Tibial nerve (tissue), 4 donors: ENCODE measurements at regions not wholly inside any gene's neighbourhood (a gene's known extent, or its start where the extent isn't known, plus 50 kb on each side); places are given as distances from the start of the nearest gene placed in this dataset.

Experiments
- DNase-seq, 2 donors: peaks; one replicate each; pipeline ENCODE4 v3.0.0-alpha.2; 2019; ENCODE audit warnings: low spot score in 2 of 2
- H3K27ac ChIP-seq, 4 donors: fragments of 200-600 bp; sonication (generic) in 3 of 4; one replicate each; pipeline ENCODE4 v1.5.1; 2017 to 2019; ENCODE audit warnings: mild to moderate bottlenecking in 1 of 4
- H3K27me3 ChIP-seq, 2 donors: fragments of 200-600 bp; sonication (generic) in 1 of 2; one replicate each; pipeline versions ENCODE4 v1.5.1 to v1.6.0; 2017 to 2019
- H3K36me3 ChIP-seq, 3 donors: fragments of 200-600 bp; sonication (generic); one replicate each; pipeline ENCODE4 v1.5.1; 2018 to 2019
- H3K4me1 ChIP-seq, 4 donors: fragments of 200-600 bp; sonication (generic) in 3 of 4; one replicate each; pipeline ENCODE4 v1.5.1; 2017 to 2019
- H3K4me3 ChIP-seq, 4 donors: fragments of 200-600 bp; sonication (generic) in 3 of 4; one replicate each; pipeline ENCODE4 v1.5.1; 2017 to 2019; ENCODE audit warnings: mild to moderate bottlenecking in 1 of 4, moderate library complexity in 1 of 4
- H3K9me3 ChIP-seq, 4 donors: fragments of 200-600 bp; sonication (generic) in 3 of 4; one replicate each; pipeline ENCODE4 v1.5.1; 2017 to 2019
- EP300 ChIP-seq, 2 donors: sonication (generic); formaldehyde crosslinking; IDR thresholded peaks; one replicate each; pipeline ENCODE4 v1.6.1; 2017; ENCODE audit warnings: antibody characterized with exemption in 2 of 2, mild to moderate bottlenecking in 1 of 2
- POLR2A ChIP-seq, 2 donors: fragments of 450-650 bp; IDR thresholded peaks; one replicate each; pipeline ENCODE4 v1.6.1; 2017; ENCODE audit warnings: antibody characterized with exemption in 2 of 2, mild to moderate bottlenecking in 2 of 2, moderate library complexity in 2 of 2
- WGBS, 2 donors: methylation state at CpG; one replicate each; pipeline ENCODE4 v1.1.5; 2018; 5-methylcytosine and 5-hydroxymethylcytosine counted together
- TF ChIP-seq, protein P1 (sequence below), 5 experiments: fragments of 200-600 bp in 3 of 5; fragments of 450-650 bp in 2 of 5; sonication (generic) in 3 of 5; IDR thresholded peaks; one replicate each; pipeline ENCODE4 v1.5.1; 2016 to 2019; ENCODE audit warnings: antibody characterized with exemption in 5 of 5, mild to moderate bottlenecking in 3 of 5, moderate library complexity in 2 of 5

DNA sequence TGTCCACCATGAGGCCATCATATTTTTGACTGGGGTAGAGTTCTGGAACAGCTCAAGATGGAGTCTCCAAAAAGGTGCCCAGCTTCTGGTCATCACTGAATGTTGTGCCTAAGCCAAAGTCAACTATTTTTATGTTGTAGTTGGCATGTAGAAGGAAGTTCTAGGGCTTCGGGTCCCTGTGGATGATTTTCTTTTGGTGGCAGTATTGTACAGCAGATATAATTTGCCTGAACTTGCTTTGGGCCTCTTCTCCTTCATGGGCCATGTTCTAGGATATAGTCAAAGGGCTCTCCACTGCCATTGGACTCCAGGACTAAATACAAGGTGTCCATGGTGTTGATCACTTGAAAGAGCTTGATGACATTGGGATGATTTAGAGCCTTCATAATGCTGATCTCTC is 143.6 kb downstream of the SLC38A4 start:
- Histone ChIP-seq H3K9me3 (no peaks in the 10 kb centered on the region), H3K27ac (no peak overlapping the region), H3K36me3 (no peaks in the 10 kb centered on the region), H3K4me3 (no peak overlapping the region), H3K4me1 (no peaks in the 10 kb centered on the region), H3K27me3 (no peaks in the 10 kb centered on the region)
- WGBS, 2 donors: 75 to 100% methylated on average over 1 of the region's 1 CpG
- DNase-seq: no peak
- TF ChIP-seq POLR2A (IDR thresholded peaks at IDR 0.05) (no peak), EP300 (IDR thresholded peaks at IDR 0.05) (no peak)
- TF ChIP-seq, protein P1, sequence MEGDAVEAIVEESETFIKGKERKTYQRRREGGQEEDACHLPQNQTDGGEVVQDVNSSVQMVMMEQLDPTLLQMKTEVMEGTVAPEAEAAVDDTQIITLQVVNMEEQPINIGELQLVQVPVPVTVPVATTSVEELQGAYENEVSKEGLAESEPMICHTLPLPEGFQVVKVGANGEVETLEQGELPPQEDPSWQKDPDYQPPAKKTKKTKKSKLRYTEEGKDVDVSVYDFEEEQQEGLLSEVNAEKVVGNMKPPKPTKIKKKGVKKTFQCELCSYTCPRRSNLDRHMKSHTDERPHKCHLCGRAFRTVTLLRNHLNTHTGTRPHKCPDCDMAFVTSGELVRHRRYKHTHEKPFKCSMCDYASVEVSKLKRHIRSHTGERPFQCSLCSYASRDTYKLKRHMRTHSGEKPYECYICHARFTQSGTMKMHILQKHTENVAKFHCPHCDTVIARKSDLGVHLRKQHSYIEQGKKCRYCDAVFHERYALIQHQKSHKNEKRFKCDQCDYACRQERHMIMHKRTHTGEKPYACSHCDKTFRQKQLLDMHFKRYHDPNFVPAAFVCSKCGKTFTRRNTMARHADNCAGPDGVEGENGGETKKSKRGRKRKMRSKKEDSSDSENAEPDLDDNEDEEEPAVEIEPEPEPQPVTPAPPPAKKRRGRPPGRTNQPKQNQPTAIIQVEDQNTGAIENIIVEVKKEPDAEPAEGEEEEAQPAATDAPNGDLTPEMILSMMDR (IDR thresholded peaks at IDR 0.05): no peak

DNA sequence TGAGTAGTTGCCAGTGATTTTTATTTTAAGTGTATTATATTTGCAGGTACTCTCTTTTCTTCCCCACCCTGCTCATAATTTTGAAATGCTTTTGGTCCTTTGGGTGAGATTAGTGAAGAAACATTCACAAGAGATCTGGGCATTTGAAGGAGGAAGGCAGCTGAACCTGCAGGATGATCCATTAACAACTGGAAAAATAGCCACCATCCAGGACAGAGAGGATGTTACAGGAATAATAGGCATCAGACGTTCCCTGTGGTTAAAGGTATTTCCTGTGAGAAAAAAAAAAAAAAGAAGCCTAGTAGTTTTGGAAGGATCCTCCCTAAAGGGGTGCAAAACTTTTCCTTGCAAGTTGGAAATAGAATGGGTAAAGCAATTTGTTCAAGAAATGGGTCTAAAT is 145.3 kb downstream of the SLC38A4 start:
- Histone ChIP-seq H3K27ac (no peak overlapping the region), H3K36me3 (no peaks in the 10 kb centered on the region), H3K4me1 (peaks cover 0 to 4% (median 0%) of the 10 kb centered on the region in 4 donors), H3K9me3 (no peaks in the 10 kb centered on the region), H3K27me3 (no peaks in the 10 kb centered on the region), H3K4me3 (no peak overlapping the region)
- WGBS, 2 donors: 4 to 21% methylated on average over 1 of the region's 1 CpG
- no peak for DNase-seq
- TF ChIP-seq POLR2A (IDR thresholded peaks at IDR 0.05) (no peak), EP300 (IDR thresholded peaks at IDR 0.05) (no peak)
- TF ChIP-seq, protein P1 (IDR thresholded peaks at IDR 0.05): no peak

DNA sequence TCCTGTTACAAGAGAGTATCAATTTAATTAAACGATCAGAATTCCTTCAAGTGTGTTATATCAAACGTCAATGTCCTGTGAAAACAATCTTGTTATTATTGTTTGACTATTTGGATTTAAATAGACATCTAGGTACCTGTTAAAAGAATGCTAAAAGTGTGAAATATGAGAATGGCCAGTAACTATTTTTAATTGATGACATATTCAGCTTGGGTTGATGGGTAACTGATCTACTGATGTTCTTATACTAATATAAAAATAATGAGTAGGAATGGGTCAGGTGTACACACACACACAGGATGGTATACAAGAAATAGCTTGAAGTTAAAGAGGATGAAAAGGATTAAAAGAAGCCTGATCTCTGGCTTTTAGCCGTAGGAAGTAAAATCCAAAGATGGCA is 146.0 kb downstream of the SLC38A4 start:
- H3K4me3 ChIP-seq: no peak overlapping the region
- H3K9me3 ChIP-seq: no peaks in the 10 kb centered on the region
- H3K27me3 ChIP-seq: no peaks in the 10 kb centered on the region
- H3K27ac ChIP-seq: no peak overlapping the region
- TF ChIP-seq POLR2A (IDR thresholded peaks at IDR 0.05) (no peak), EP300 (IDR thresholded peaks at IDR 0.05) (no peak)
- TF ChIP-seq, protein P1 (IDR thresholded peaks at IDR 0.05): no peak
- 48% methylated on average over 3 of the region's 3 CpGs for WGBS, 2 donors
- H3K4me1 ChIP-seq: peaks cover 0 to 4% (median 0%) of the 10 kb centered on the region in 4 donors
- DNase-seq: no peak
- no peaks in the 10 kb centered on the region for H3K36me3 ChIP-seq

- WGBS, 2 donors: 83 to 89% methylated on average over 3 of the region's 3 CpGs
- DNase-seq: no peak
- H3K27ac ChIP-seq: no peak overlapping the region
- peaks cover 0 to 4% (median 0%) of the 10 kb centered on the region in 4 donors for H3K4me1 ChIP-seq
- no peak overlapping the region for H3K4me3 ChIP-seq
- H3K36me3 ChIP-seq: no peaks in the 10 kb centered on the region
- TF ChIP-seq EP300 (IDR thresholded peaks at IDR 0.05) (no peak), POLR2A (IDR thresholded peaks at IDR 0.05) (no peak)
- TF ChIP-seq, protein P1 (IDR thresholded peaks at IDR 0.05): no peak
- H3K27me3 ChIP-seq: no peaks in the 10 kb centered on the region
- no peaks in the 10 kb centered on the region for H3K9me3 ChIP-seq
These were observed 147.4 kb downstream of the SLC38A4 start for GRCh38 chr12:46678426-46678825.

- Histone ChIP-seq H3K4me3 (no peak overlapping the region), H3K27ac (no peak overlapping the region)
- TF ChIP-seq EP300 (IDR thresholded peaks at IDR 0.05) (no peak), POLR2A (IDR thresholded peaks at IDR 0.05) (no peak)
- TF ChIP-seq, protein P1 (IDR thresholded peaks at IDR 0.05): no peak
These were observed 148.0 kb downstream of the SLC38A4 start for GRCh38 chr12:46677749-46678148.

More at GRCh38 chr12:46677749-46678148, 148.0 kb downstream of the SLC38A4 start:
- Histone ChIP-seq H3K4me1 (peaks cover 0 to 4% (median 0%) of the 10 kb centered on the region in 4 donors), H3K36me3 (no peaks in the 10 kb centered on the region), H3K27me3 (no peaks in the 10 kb centered on the region), H3K9me3 (no peaks in the 10 kb centered on the region)
- WGBS, 2 donors: 78 to 89% methylated on average over 2 of the region's 2 CpGs
- no peak for DNase-seq
